Omental fat pad (tissue), 3 donors: ENCODE measurements at regions not wholly inside any gene's neighbourhood (a gene's known extent, or its start where the extent isn't known, plus 50 kb on each side); places are given as distances from the start of the nearest gene placed in this dataset.

Experiments used
- ATAC-seq: fragments of 150-250 bp; one replicate; pipeline ENCODE4 v1.9.1; 2016; ENCODE audit warnings: mild to moderate bottlenecking, moderate library complexity; ENCODE audit not compliant: low FRiP score
- DNase-seq: peaks from one replicate; pipeline ENCODE4 v3.0.0-alpha.2; 2019; ENCODE audit warnings: low spot score
- CTCF ChIP-seq, 3 donors: fragments of 450-650 bp; IDR thresholded peaks; one replicate each; pipeline ENCODE4 v1.5.1; 2016 to 2017; ENCODE audit warnings: antibody characterized with exemption in 3 of 3, mild to moderate bottlenecking in 3 of 3, moderate library complexity in 2 of 3

- ATAC-seq (no peak), DNase-seq (no peak)
- no peak for TF ChIP-seq CTCF (IDR thresholded peaks at IDR 0.05)
These were observed 249.1 kb upstream of the NR5A2 start for GRCh38 chr1:199778324-199778955.

GRCh38 chr1:199780091-199780490 is 247.4 kb upstream of the NR5A2 start:
- DNase-seq (no peak), ATAC-seq (no peak)
- no peak for TF ChIP-seq CTCF (IDR thresholded peaks at IDR 0.05)

DNA sequence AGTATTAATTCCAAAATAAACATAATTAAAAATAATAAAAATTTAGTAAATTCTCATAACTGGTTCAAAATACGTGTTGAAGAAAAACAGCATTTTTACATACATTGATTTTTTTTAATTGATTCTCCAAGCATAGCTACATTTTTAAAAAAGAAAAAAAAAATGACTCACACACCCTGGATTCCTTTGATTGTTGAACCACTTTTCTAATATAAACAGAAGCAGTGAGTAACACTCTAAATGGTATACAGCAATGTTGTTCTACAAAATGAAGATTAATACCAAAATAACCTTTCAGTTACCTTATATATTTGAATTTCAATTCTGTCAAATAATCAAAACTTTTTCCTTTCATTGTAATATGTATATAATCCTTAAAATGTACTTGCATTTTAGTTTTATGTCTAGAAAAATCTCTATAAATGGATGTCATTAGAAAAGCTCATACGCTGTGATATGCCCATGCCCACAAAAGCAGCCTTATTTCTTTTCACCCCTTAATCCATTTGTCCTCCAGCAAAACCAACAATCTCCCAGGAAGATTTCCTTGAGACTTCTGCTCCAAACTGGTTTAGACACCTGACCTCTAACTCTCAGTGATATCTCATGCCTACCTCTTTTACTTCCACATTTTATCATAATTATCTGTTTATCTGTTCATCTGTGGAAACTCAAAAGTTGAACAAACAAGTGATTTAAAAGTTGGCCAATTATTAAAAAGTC is 246.4 kb upstream of the NR5A2 start:
- no peak for DNase-seq
- no peak for ATAC-seq
- no peak for TF ChIP-seq CTCF (IDR thresholded peaks at IDR 0.05)

GRCh38 chr1:199784138-199784895 is 243.2 kb upstream of the NR5A2 start:
- TF ChIP-seq CTCF (IDR thresholded peaks at IDR 0.05), result no peak
- DNase-seq (no peak), ATAC-seq (no peak)

DNA sequence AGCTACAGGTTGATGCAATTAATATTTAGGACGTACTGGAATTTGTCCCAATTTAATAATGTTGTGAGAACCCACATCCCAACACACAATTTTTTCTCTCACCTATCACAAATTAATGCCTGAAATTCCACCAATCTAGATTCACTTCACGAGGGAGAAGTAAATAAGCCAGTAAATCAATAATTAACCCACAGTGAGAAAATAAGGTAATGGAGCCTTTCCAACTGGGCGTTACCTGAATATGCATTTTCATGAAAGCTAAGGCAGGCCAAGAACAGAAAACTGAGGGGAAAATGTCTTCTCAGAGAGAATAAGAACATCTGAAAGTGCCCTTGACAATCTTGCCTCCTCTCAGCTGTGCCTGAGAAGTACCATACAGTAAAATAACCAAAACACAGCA is 240.8 kb upstream of the NR5A2 start:
- ATAC-seq (no peak), DNase-seq (no peak)
- TF ChIP-seq CTCF (IDR thresholded peaks at IDR 0.05), result no peak

- TF ChIP-seq CTCF (IDR thresholded peaks at IDR 0.05), result no peak
- no peak for ATAC-seq
- no peak for DNase-seq
These were observed 238.4 kb upstream of the NR5A2 start for GRCh38 chr1:199789141-199789540.
